GM18870 (cell line): ENCODE measurements at regions not wholly inside any gene's neighbourhood (a gene's known extent, or its start where the extent isn't known, plus 50 kb on each side); places are given as distances from the start of the nearest gene placed in this dataset.
"Not testable (repeated sequence)": the region's sequence is repeated elsewhere in the genome, so short reads cannot be mapped to it uniquely, and the experiment has no call there.

ENCODE experiments used
- ATAC-seq: cut with Tn5 transposase; IDR thresholded peaks from one replicate; pipeline ENCODE4 v1.9.1; 2021; ENCODE audit warnings: moderate library complexity; ENCODE audit not compliant: unreplicated experiment

GRCh38 chr4:154164931-154165839 is 326.4 kb downstream of the DCHS2 start:
- ATAC-seq = peak; percentile 84

- ATAC-seq = no peak
These were observed 330.9 kb downstream of the DCHS2 start for GRCh38 chr4:154160519-154161301.

- ATAC-seq = no peak
These were observed 333.0 kb downstream of the DCHS2 start for GRCh38 chr4:154158361-154159155.

- no peak for ATAC-seq
These were observed 339.1 kb downstream of the DCHS2 start for GRCh38 chr4:154152546-154152945.

- not testable (repeated sequence) for ATAC-seq
These were observed 342.4 kb downstream of the DCHS2 start for GRCh38 chr4:154149236-154149635.

GRCh38 chr4:154143720-154144119 is 347.9 kb downstream of the DCHS2 start:
- no peak for ATAC-seq

GRCh38 chr4:154142664-154143063 is 348.9 kb downstream of the DCHS2 start:
- no peak for ATAC-seq

- ATAC-seq = no peak
These were observed 350.7 kb downstream of the DCHS2 start for GRCh38 chr4:154140869-154141268.

GRCh38 chr4:154137320-154137905 is 348.5 kb upstream of the SFRP2 start:
- no peak for ATAC-seq

GRCh38 chr4:154135576-154135975 is 346.7 kb upstream of the SFRP2 start:
- ATAC-seq = no peak

GRCh38 chr4:154132406-154132805 is 343.5 kb upstream of the SFRP2 start:
- ATAC-seq = no peak

GRCh38 chr4:154126276-154126675 is 337.4 kb upstream of the SFRP2 start:
- no peak for ATAC-seq

- no peak for ATAC-seq
These were observed 336.5 kb upstream of the SFRP2 start for GRCh38 chr4:154125340-154125739.

- no peak for ATAC-seq
These were observed 335.8 kb upstream of the SFRP2 start for GRCh38 chr4:154124539-154125255.

- no peak for ATAC-seq
These were observed 335.0 kb upstream of the SFRP2 start for GRCh38 chr4:154123897-154124296.

GRCh38 chr4:154120690-154121345 is 331.9 kb upstream of the SFRP2 start:
- no peak for ATAC-seq

GRCh38 chr4:154120006-154120676 is 331.3 kb upstream of the SFRP2 start:
- no peak for ATAC-seq

GRCh38 chr4:154119317-154119716 is 330.4 kb upstream of the SFRP2 start:
- ATAC-seq = no peak

- ATAC-seq = not testable (repeated sequence)
These were observed 328.8 kb upstream of the SFRP2 start for GRCh38 chr4:154117726-154118125.
